Breast epithelium (tissue), 3 donors: ENCODE measurements at regions not wholly inside any gene's neighbourhood (a gene's known extent, or its start where the extent isn't known, plus 50 kb on each side); places are given as distances from the start of the nearest gene placed in this dataset.

Source experiments
- POLR2A ChIP-seq: fragments of 450-650 bp; IDR thresholded peaks from one replicate; pipeline ENCODE4 v1.6.1; 2016; ENCODE audit warnings: antibody characterized with exemption, mild to moderate bottlenecking, moderate library complexity
- TF ChIP-seq, protein P1 (sequence below), 3 donors: fragments of 450-650 bp; IDR thresholded peaks; one replicate each; pipeline ENCODE4 v1.5.1; 2016 to 2017; ENCODE audit warnings: antibody characterized with exemption in 3 of 3, mild to moderate bottlenecking in 3 of 3, moderate library complexity in 3 of 3

DNA sequence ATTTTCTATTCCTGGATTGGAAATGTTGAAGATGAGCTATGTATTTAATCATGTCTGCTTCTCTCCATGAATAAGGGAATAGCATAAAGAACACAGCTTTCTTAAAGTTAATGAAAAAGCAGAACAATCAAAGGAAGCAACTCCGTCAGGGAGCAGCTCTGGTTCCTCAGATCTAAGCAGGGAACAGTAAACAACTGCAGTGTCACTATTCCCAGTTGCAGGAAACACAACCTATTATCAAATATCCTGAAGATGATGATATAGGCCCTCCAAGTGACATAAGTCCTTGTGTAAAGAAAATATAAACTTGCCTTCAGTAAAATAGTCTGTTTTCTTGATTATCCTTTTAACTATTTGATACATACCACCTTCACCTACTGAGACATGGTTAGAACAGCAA, 228.1 kb downstream of the KCNC2 start:
- TF ChIP-seq, protein P1, sequence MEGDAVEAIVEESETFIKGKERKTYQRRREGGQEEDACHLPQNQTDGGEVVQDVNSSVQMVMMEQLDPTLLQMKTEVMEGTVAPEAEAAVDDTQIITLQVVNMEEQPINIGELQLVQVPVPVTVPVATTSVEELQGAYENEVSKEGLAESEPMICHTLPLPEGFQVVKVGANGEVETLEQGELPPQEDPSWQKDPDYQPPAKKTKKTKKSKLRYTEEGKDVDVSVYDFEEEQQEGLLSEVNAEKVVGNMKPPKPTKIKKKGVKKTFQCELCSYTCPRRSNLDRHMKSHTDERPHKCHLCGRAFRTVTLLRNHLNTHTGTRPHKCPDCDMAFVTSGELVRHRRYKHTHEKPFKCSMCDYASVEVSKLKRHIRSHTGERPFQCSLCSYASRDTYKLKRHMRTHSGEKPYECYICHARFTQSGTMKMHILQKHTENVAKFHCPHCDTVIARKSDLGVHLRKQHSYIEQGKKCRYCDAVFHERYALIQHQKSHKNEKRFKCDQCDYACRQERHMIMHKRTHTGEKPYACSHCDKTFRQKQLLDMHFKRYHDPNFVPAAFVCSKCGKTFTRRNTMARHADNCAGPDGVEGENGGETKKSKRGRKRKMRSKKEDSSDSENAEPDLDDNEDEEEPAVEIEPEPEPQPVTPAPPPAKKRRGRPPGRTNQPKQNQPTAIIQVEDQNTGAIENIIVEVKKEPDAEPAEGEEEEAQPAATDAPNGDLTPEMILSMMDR (IDR thresholded peaks at IDR 0.05): no peak
- TF ChIP-seq POLR2A: no peak
